Peyer's patch (tissue), 4 donors: ENCODE measurements at regions not wholly inside any gene's neighbourhood (a gene's known extent, or its start where the extent isn't known, plus 50 kb on each side); places are given as distances from the start of the nearest gene placed in this dataset.

Experiments used
- DNase-seq, 3 donors: peaks; one replicate each; pipeline ENCODE4 v3.0.0-alpha.2; 2017 to 2019
- H3K27ac ChIP-seq, 4 donors: fragments of 200-600 bp; sonication (generic); one replicate each; pipeline ENCODE4 v1.5.1; 2016 to 2019
- H3K27me3 ChIP-seq, 2 donors: fragments of 200-600 bp; sonication (generic); one replicate each; pipeline ENCODE4 v1.5.1; 2019
- H3K36me3 ChIP-seq, 3 donors: fragments of 200-600 bp; sonication (generic); one replicate each; pipeline ENCODE4 v1.5.1; 2016 to 2019
- H3K4me1 ChIP-seq, 4 donors: fragments of 200-600 bp; sonication (generic); one replicate each; pipeline ENCODE4 v1.5.1; 2016 to 2019
- H3K4me3 ChIP-seq, 4 donors: fragments of 200-600 bp; sonication (generic); 1 replicate in 3 of 4; 2 replicates in 1 of 4; pipeline ENCODE4 v1.5.1; 2016 to 2019; ENCODE audit warnings: mild to moderate bottlenecking in 1 of 4
- H3K9me3 ChIP-seq, 4 donors: fragments of 200-600 bp; sonication (generic); one replicate each; pipeline ENCODE4 v1.5.1; 2016 to 2019; ENCODE audit warnings: mild to moderate bottlenecking in 1 of 4
- CTCF ChIP-seq, 6 experiments: fragments of 450-650 bp in 4 of 6; fragments of 200-600 bp in 2 of 6; sonication (generic) in 1 of 6; IDR thresholded peaks; one replicate each; pipeline ENCODE4 v1.5.1; 2017 to 2019; ENCODE audit warnings: antibody characterized with exemption in 6 of 6, mild to moderate bottlenecking in 3 of 6, moderate library complexity in 1 of 6
- POLR2A ChIP-seq, 2 donors: fragments of 450-650 bp; IDR thresholded peaks; one replicate each; pipeline ENCODE4 v1.5.1; 2017; ENCODE audit warnings: antibody characterized with exemption in 2 of 2, mild to moderate bottlenecking in 2 of 2, moderate library complexity in 2 of 2

GRCh38 chr13:65300220-65300619 is 1929.9 kb downstream of the PCDH9 start:
- Histone ChIP-seq H3K36me3 (no peaks in the 10 kb centered on the region), H3K4me3 (no peak overlapping the region), H3K4me1 (no peaks in the 10 kb centered on the region), H3K27me3 (no peaks in the 10 kb centered on the region), H3K27ac (no peak overlapping the region), H3K9me3 (no peaks in the 10 kb centered on the region)
- no peak for DNase-seq
- TF ChIP-seq CTCF (IDR thresholded peaks at IDR 0.05) = no peak
- TF ChIP-seq POLR2A (IDR thresholded peaks at IDR 0.05) = no peak

GRCh38 chr13:65293530-65294198 is 1936.5 kb downstream of the PCDH9 start:
- Histone ChIP-seq H3K9me3 (no peaks in the 10 kb centered on the region), H3K4me1 (no peaks in the 10 kb centered on the region), H3K27me3 (no peaks in the 10 kb centered on the region), H3K4me3 (no peak overlapping the region), H3K27ac (no peak overlapping the region), H3K36me3 (no peaks in the 10 kb centered on the region)
- TF ChIP-seq POLR2A (IDR thresholded peaks at IDR 0.05) (no peak), CTCF (IDR thresholded peaks at IDR 0.05) (no peak)
- no peak for DNase-seq

- DNase-seq = no peak
- TF ChIP-seq CTCF (IDR thresholded peaks at IDR 0.05) (no peak), POLR2A (IDR thresholded peaks at IDR 0.05) (no peak)
- Histone ChIP-seq H3K27me3 (no peaks in the 10 kb centered on the region), H3K4me1 (no peaks in the 10 kb centered on the region), H3K36me3 (no peaks in the 10 kb centered on the region), H3K9me3 (no peaks in the 10 kb centered on the region), H3K4me3 (no peak overlapping the region), H3K27ac (no peak overlapping the region)
These were observed 1937.6 kb downstream of the PCDH9 start for GRCh38 chr13:65292488-65292901.

- Histone ChIP-seq H3K27me3 (no peaks in the 10 kb centered on the region), H3K4me3 (no peak overlapping the region), H3K9me3 (no peaks in the 10 kb centered on the region), H3K36me3 (no peaks in the 10 kb centered on the region), H3K4me1 (no peaks in the 10 kb centered on the region), H3K27ac (no peak overlapping the region)
- no peak for DNase-seq
- TF ChIP-seq POLR2A (IDR thresholded peaks at IDR 0.05) = no peak
- TF ChIP-seq CTCF (IDR thresholded peaks at IDR 0.05) = no peak
These were observed 1942.7 kb downstream of the PCDH9 start for GRCh38 chr13:65287405-65287804.

GRCh38 chr13:65275838-65276630 is 1954.1 kb downstream of the PCDH9 start:
- no peak overlapping the region for H3K27ac ChIP-seq
- no peak overlapping the region for H3K4me3 ChIP-seq
- no peak for DNase-seq
- H3K36me3 ChIP-seq = no peaks in the 10 kb centered on the region
- no peaks in the 10 kb centered on the region for H3K27me3 ChIP-seq
- no peak for TF ChIP-seq CTCF (IDR thresholded peaks at IDR 0.05)
- TF ChIP-seq POLR2A (IDR thresholded peaks at IDR 0.05) = no peak
- H3K4me1 ChIP-seq = no peaks in the 10 kb centered on the region
- H3K9me3 ChIP-seq = no peaks in the 10 kb centered on the region
